ENCODE measurements at regions not wholly inside any gene's neighbourhood (a gene's known extent, or its start where the extent isn't known, plus 50 kb on each side); places are given as distances from the start of the nearest gene placed in this dataset.

DNA sequence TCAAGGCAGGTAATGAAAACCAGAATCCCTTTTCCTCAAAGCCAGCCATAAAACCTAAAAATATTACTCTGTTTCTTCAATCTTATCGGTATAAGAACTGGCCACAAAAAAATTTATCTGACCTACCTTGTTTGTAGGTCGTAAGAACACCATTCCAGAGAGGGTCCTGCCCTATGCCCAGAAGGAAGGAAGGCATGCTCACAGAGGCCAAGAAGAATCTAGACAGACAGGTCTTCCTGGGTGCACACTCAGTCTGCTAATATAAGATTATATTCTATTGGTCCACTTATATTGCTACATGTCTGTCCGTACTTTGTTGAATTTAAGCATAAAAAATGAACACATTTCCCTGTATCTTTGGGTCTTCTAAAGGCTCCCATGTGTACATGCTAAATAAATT is 2136.1 kb upstream of the PCDH20 start:
- Histone ChIP-seq H3K4me3 (ENCODE audit: low read depth in 1 of 5, low read length in 5 of 5) (no peak overlapping the region), H3K9ac (ENCODE audit: low read length in 5 of 5) (no peak overlapping the region), H3K4me1 (ENCODE audit: control insufficient read depth in 5 of 5, insufficient read depth in 5 of 5, low read length in 5 of 5) (no peaks in the 10 kb centered on the region), H3K36me3 (ENCODE audit: control insufficient read depth in 5 of 5, insufficient read depth in 5 of 5, low read length in 5 of 5) (no peaks in the 10 kb centered on the region), H3K9me3 (ENCODE audit: control insufficient read depth in 5 of 5, low read length in 5 of 5) (no peaks in the 10 kb centered on the region), H3K27me3 (ENCODE audit: control insufficient read depth in 5 of 5, insufficient read depth in 4 of 5, low read length in 5 of 5) (no peaks in the 10 kb centered on the region), H3K27ac (ENCODE audit: low read depth, low read length) (no peak overlapping the region)

DNA sequence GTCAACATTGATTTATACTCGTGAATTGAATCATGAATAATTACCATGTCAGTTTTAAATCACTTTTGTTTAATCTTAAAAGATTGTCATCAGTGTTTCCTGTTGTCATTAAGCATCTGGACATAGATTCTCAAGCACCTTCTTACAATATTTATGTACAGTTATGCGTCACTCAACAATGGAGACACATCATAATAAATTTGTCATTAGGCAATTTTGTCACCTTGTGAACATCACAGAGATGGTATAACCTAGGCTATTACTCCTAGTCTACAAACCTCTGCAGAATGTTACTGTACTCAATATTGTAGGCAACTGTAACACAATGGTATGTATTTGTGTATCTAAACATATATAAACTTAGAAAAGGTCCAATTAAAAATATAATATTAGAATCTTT is 2130.9 kb upstream of the PCDH20 start:
- no peak overlapping the region for H3K4me3 ChIP-seq (ENCODE audit: low read depth in 1 of 5, low read length in 5 of 5)
- H3K4me1 ChIP-seq (ENCODE audit: control insufficient read depth in 5 of 5, insufficient read depth in 5 of 5, low read length in 5 of 5): no peaks in the 10 kb centered on the region
- peaks cover 0 to under 1% (median 0%) of the 10 kb centered on the region in 5 donors for H3K27me3 ChIP-seq (ENCODE audit: control insufficient read depth in 5 of 5, insufficient read depth in 4 of 5, low read length in 5 of 5)
- H3K9me3 ChIP-seq (ENCODE audit: control insufficient read depth in 5 of 5, low read length in 5 of 5): no peaks in the 10 kb centered on the region
- no peak overlapping the region for H3K27ac ChIP-seq (ENCODE audit: low read depth, low read length)
- no peak overlapping the region for H3K9ac ChIP-seq (ENCODE audit: low read length in 5 of 5)
- no peaks in the 10 kb centered on the region for H3K36me3 ChIP-seq (ENCODE audit: control insufficient read depth in 5 of 5, insufficient read depth in 5 of 5, low read length in 5 of 5)

DNA sequence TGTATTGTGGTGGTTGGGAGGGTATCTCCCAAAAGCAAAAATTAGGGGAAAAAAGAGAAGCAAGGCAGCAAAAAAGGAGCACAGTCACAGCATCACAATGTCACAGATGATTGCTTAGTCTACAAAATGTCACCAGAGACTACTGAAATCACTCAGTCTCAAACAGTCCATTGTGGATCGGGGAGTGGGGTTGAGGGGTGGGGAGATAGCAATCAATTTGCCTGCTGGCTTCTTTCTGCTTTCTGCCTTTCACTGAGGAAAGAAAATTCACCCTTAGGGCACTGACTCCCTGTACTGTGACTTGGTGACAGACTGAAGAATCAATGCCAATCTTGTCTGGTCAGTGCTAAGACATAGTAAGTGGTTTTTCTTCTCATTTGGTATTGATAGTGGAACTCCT is 2127.1 kb upstream of the PCDH20 start:
- H3K9me3 ChIP-seq (ENCODE audit: control insufficient read depth in 5 of 5, low read length in 5 of 5): no peaks in the 10 kb centered on the region
- H3K9ac ChIP-seq (ENCODE audit: low read length in 5 of 5): no peak overlapping the region
- no peaks in the 10 kb centered on the region for H3K4me1 ChIP-seq (ENCODE audit: control insufficient read depth in 5 of 5, insufficient read depth in 5 of 5, low read length in 5 of 5)
- peaks cover 0 to 4% (median 0%) of the 10 kb centered on the region in 5 donors for H3K27me3 ChIP-seq (ENCODE audit: control insufficient read depth in 5 of 5, insufficient read depth in 4 of 5, low read length in 5 of 5)
- no peaks in the 10 kb centered on the region for H3K36me3 ChIP-seq (ENCODE audit: control insufficient read depth in 5 of 5, insufficient read depth in 5 of 5, low read length in 5 of 5)
- H3K27ac ChIP-seq (ENCODE audit: low read depth, low read length): no peak overlapping the region
- H3K4me3 ChIP-seq (ENCODE audit: low read depth in 1 of 5, low read length in 5 of 5): no peak overlapping the region

DNA sequence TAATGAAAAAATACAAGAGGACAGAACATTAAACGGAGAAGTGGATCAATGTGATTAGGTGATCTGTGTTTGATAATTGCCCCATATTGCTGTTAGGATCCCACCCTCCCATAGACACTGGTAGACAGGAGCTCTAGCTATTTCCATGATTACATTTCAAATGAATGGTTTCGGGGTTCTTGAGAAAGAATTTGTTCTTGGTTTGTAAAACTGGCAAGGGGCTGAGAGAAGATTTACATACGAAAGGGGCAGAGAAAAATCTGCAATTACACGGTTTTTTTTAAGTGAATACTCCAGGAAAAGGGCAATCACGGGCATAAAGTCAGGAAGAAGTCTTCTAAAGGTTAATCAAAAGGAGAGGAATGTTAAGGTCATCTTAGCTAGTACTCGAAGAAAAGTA is 2125.7 kb upstream of the PCDH20 start:
- Histone ChIP-seq H3K4me3 (ENCODE audit: low read depth in 1 of 5, low read length in 5 of 5) (no peak overlapping the region), H3K27ac (ENCODE audit: low read depth, low read length) (no peak overlapping the region), H3K4me1 (ENCODE audit: control insufficient read depth in 5 of 5, insufficient read depth in 5 of 5, low read length in 5 of 5) (no peaks in the 10 kb centered on the region), H3K9ac (ENCODE audit: low read length in 5 of 5) (no peak overlapping the region), H3K36me3 (ENCODE audit: control insufficient read depth in 5 of 5, insufficient read depth in 5 of 5, low read length in 5 of 5) (no peaks in the 10 kb centered on the region), H3K27me3 (ENCODE audit: control insufficient read depth in 5 of 5, insufficient read depth in 4 of 5, low read length in 5 of 5) (peaks cover 0 to 4% (median 0%) of the 10 kb centered on the region in 5 donors), H3K9me3 (ENCODE audit: control insufficient read depth in 5 of 5, low read length in 5 of 5) (no peaks in the 10 kb centered on the region)

DNA sequence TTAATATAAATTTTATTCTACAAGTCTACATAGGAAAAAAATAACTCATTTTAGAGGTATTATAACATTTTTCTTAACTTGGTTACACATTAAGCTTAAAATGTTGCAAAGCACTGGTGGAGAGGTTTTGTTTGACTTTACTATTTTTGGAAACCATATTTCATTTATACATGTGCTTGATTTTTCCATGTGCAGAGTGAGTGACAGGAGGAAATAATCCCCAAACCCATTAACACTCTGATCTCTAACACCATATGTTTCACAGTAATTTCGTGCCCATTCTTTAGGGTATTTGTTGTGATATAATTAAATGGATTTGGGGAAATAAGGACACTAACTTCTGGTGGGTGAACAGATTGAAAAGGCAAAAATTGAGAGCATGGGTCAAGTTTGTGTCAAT is 2124.4 kb upstream of the PCDH20 start:
- H3K4me3 ChIP-seq (ENCODE audit: low read depth in 1 of 5, low read length in 5 of 5): no peak overlapping the region
- peaks cover 0 to 4% (median 0%) of the 10 kb centered on the region in 5 donors for H3K27me3 ChIP-seq (ENCODE audit: control insufficient read depth in 5 of 5, insufficient read depth in 4 of 5, low read length in 5 of 5)
- no peak overlapping the region for H3K9ac ChIP-seq (ENCODE audit: low read length in 5 of 5)
- H3K27ac ChIP-seq (ENCODE audit: low read depth, low read length): no peak overlapping the region
- no peaks in the 10 kb centered on the region for H3K4me1 ChIP-seq (ENCODE audit: control insufficient read depth in 5 of 5, insufficient read depth in 5 of 5, low read length in 5 of 5)
- H3K9me3 ChIP-seq (ENCODE audit: control insufficient read depth in 5 of 5, low read length in 5 of 5): no peaks in the 10 kb centered on the region
- H3K36me3 ChIP-seq (ENCODE audit: control insufficient read depth in 5 of 5, insufficient read depth in 5 of 5, low read length in 5 of 5): no peaks in the 10 kb centered on the region

DNA sequence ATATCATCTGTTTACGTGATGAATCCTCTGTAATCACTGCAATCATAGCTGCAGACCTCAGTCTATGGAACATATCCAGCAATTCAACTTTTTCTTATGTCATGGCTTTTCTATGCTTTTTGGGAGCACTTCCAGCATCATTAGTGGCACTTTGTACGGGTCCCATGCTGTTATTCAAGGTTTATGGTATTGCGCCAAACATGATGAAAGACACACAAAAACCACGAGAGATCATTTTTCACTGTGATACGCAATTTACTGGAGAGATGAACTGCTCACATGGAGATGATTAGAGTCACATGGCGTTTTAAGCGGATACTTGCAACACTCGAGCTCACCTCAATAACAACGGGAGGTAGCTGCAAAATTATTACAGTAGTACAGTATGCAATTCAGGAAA is 2101.7 kb upstream of the PCDH20 start:
- Histone ChIP-seq H3K36me3 (ENCODE audit: control insufficient read depth in 5 of 5, insufficient read depth in 5 of 5, low read length in 5 of 5) (no peaks in the 10 kb centered on the region), H3K9me3 (ENCODE audit: control insufficient read depth in 5 of 5, low read length in 5 of 5) (no peaks in the 10 kb centered on the region), H3K4me1 (ENCODE audit: control insufficient read depth in 5 of 5, insufficient read depth in 5 of 5, low read length in 5 of 5) (no peaks in the 10 kb centered on the region), H3K27me3 (ENCODE audit: control insufficient read depth in 5 of 5, insufficient read depth in 4 of 5, low read length in 5 of 5) (no peaks in the 10 kb centered on the region), H3K27ac (ENCODE audit: low read depth, low read length) (no peak overlapping the region), H3K4me3 (ENCODE audit: low read depth in 1 of 5, low read length in 5 of 5) (no peak overlapping the region), H3K9ac (ENCODE audit: low read length in 5 of 5) (no peak overlapping the region)

DNA sequence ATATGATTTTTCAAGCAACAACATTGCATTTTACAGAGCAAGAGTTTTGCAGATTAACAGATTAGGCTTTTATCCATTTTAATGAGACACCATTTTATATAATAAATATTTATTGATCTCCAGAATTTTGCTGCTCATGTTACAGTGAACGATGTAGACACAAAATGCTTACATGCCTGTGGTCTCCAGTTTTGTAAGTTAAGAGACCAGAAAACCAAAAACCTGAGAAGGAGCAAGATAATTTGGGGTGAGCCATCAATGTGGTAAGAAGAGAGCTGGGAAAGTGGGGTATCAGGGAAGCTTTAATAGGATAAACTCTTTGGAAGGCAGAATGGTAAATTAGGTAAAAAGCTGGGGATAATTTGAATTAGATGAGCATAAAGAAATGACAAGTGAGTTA is 2100.5 kb upstream of the PCDH20 start:
- no peaks in the 10 kb centered on the region for H3K4me1 ChIP-seq (ENCODE audit: control insufficient read depth in 5 of 5, insufficient read depth in 5 of 5, low read length in 5 of 5)
- H3K36me3 ChIP-seq (ENCODE audit: control insufficient read depth in 5 of 5, insufficient read depth in 5 of 5, low read length in 5 of 5): no peaks in the 10 kb centered on the region
- H3K9ac ChIP-seq (ENCODE audit: low read length in 5 of 5): no peak overlapping the region
- peaks cover 0 to 5% (median 0%) of the 10 kb centered on the region in 5 donors for H3K27me3 ChIP-seq (ENCODE audit: control insufficient read depth in 5 of 5, insufficient read depth in 4 of 5, low read length in 5 of 5)
- H3K27ac ChIP-seq (ENCODE audit: low read depth, low read length): no peak overlapping the region
- no peak overlapping the region for H3K4me3 ChIP-seq (ENCODE audit: low read depth in 1 of 5, low read length in 5 of 5)
- peaks cover 0 to 7% (median 0%) of the 10 kb centered on the region in 5 donors for H3K9me3 ChIP-seq (ENCODE audit: control insufficient read depth in 5 of 5, low read length in 5 of 5)

DNA sequence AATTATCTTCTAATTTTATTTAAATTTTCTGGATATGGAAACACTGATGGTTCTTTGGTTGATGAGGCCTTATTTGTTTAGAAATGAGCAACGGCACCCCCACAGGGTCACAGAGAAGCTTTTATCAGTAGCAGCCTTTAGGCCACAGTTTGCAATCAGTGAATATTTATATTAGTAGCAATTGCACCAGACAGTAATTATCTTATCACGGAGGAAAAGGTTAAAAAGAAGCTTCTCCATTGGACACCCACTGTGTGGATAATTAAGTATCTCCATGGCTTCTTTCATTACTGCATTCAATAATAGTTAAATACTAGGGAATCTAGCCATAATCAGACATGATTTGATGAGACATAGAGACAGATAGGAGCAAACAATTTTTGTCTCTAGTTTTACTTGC is 2099.2 kb upstream of the PCDH20 start:
- Histone ChIP-seq H3K9me3 (ENCODE audit: control insufficient read depth in 5 of 5, low read length in 5 of 5) (peaks cover 0 to 7% (median 0%) of the 10 kb centered on the region in 5 donors), H3K27me3 (ENCODE audit: control insufficient read depth in 5 of 5, insufficient read depth in 4 of 5, low read length in 5 of 5) (peaks cover 0 to 5% (median 0%) of the 10 kb centered on the region in 5 donors), H3K9ac (ENCODE audit: low read length in 5 of 5) (no peak overlapping the region), H3K36me3 (ENCODE audit: control insufficient read depth in 5 of 5, insufficient read depth in 5 of 5, low read length in 5 of 5) (no peaks in the 10 kb centered on the region), H3K27ac (ENCODE audit: low read depth, low read length) (no peak overlapping the region), H3K4me1 (ENCODE audit: control insufficient read depth in 5 of 5, insufficient read depth in 5 of 5, low read length in 5 of 5) (no peaks in the 10 kb centered on the region), H3K4me3 (ENCODE audit: low read depth in 1 of 5, low read length in 5 of 5) (no peak overlapping the region)

DNA sequence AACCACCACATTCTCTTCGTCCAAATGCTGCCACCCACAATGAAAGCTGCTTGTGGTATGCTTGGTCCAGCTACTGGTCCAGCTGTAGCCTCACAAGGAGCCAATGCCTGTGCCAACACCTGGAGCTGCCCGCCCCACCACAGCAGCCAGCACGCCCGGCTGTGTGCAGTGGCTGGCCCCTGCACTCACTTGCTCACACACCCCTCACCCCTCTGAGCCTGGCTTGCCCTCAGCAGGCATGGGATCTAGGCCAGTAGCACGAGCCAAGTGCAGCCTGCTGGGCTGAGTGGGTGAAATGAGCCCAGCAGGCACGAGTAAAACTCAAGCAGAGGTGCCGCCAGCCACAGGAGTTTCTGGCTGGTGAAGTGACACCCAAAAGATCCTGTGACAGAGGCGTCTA is 2096.4 kb upstream of the PCDH20 start:
- Histone ChIP-seq H3K36me3 (ENCODE audit: control insufficient read depth in 5 of 5, insufficient read depth in 5 of 5, low read length in 5 of 5) (no peaks in the 10 kb centered on the region), H3K27ac (ENCODE audit: low read depth, low read length) (no peak overlapping the region), H3K9me3 (ENCODE audit: control insufficient read depth in 5 of 5, low read length in 5 of 5) (peaks cover 0 to 7% (median 0%) of the 10 kb centered on the region in 5 donors), H3K4me3 (ENCODE audit: low read depth in 1 of 5, low read length in 5 of 5) (no peak overlapping the region), H3K27me3 (ENCODE audit: control insufficient read depth in 5 of 5, insufficient read depth in 4 of 5, low read length in 5 of 5) (peaks cover 0 to 5% (median 0%) of the 10 kb centered on the region in 5 donors), H3K9ac (ENCODE audit: low read length in 5 of 5) (no peak overlapping the region), H3K4me1 (ENCODE audit: control insufficient read depth in 5 of 5, insufficient read depth in 5 of 5, low read length in 5 of 5) (no peaks in the 10 kb centered on the region)

DNA sequence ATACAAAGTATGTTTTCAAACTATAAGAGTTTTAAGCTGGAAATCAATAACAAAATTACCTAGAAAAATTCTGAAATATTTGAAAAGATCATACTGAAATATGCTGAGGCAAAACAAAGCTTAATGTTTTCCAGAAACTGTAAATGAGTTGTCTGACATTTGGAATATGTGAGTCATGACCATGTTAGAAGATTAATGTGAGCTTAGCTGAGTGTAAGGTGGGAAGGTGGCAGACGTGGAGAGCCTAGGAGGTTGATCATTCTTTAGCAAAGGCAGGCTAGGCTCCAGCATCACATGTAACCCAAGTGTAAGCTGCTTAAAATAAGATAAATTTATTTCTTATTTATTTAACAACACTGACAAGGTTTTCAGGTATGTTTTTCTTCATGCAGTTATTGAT is 2086.1 kb upstream of the PCDH20 start:
- H3K9ac ChIP-seq (ENCODE audit: low read length in 5 of 5): no peak overlapping the region
- H3K27me3 ChIP-seq (ENCODE audit: control insufficient read depth in 5 of 5, insufficient read depth in 4 of 5, low read length in 5 of 5): no peaks in the 10 kb centered on the region
- H3K36me3 ChIP-seq (ENCODE audit: control insufficient read depth in 5 of 5, insufficient read depth in 5 of 5, low read length in 5 of 5): no peaks in the 10 kb centered on the region
- peaks cover 0 to 10% (median 0%) of the 10 kb centered on the region in 5 donors for H3K9me3 ChIP-seq (ENCODE audit: control insufficient read depth in 5 of 5, low read length in 5 of 5)
- H3K4me3 ChIP-seq (ENCODE audit: low read depth in 1 of 5, low read length in 5 of 5): no peak overlapping the region
- no peaks in the 10 kb centered on the region for H3K4me1 ChIP-seq (ENCODE audit: control insufficient read depth in 5 of 5, insufficient read depth in 5 of 5, low read length in 5 of 5)
- no peak overlapping the region for H3K27ac ChIP-seq (ENCODE audit: low read depth, low read length)

DNA sequence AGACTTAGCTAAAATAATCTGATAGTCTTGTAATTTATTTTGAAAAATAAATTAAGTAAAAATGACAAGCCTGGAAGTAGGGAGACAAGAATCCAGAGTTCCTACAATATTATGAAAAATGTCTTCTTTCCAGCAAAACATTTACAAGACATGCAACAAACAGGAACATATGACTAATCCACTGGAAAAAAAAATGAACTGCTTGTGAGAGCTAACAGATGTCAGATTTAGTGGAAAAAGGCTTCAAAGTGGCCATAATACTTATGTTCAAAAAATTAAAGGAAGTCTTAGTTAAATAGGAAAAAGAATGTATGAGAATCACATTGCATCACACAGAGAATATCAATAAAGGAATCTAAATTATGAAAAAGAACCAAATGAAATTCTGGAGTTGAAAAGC is 2082.0 kb upstream of the PCDH20 start:
- no peaks in the 10 kb centered on the region for H3K36me3 ChIP-seq (ENCODE audit: control insufficient read depth in 5 of 5, insufficient read depth in 5 of 5, low read length in 5 of 5)

More for the DNA sequence above, 2082.0 kb upstream of the PCDH20 start:
- Histone ChIP-seq H3K4me1 (ENCODE audit: control insufficient read depth in 5 of 5, insufficient read depth in 5 of 5, low read length in 5 of 5) (no peaks in the 10 kb centered on the region), H3K4me3 (ENCODE audit: low read depth in 1 of 5, low read length in 5 of 5) (no peak overlapping the region), H3K9ac (ENCODE audit: low read length in 5 of 5) (no peak overlapping the region), H3K27me3 (ENCODE audit: control insufficient read depth in 5 of 5, insufficient read depth in 4 of 5, low read length in 5 of 5) (no peaks in the 10 kb centered on the region), H3K9me3 (ENCODE audit: control insufficient read depth in 5 of 5, low read length in 5 of 5) (peaks cover 0 to 10% (median 0%) of the 10 kb centered on the region in 5 donors), H3K27ac (ENCODE audit: low read depth, low read length) (no peak overlapping the region)
